ENCODE measurements at regions not wholly inside any gene's neighbourhood (a gene's known extent, or its start where the extent isn't known, plus 50 kb on each side); places are given as distances from the start of the nearest gene placed in this dataset.

- TF ChIP-seq CTCF (IDR thresholded peaks at IDR 0.05) (no peak), POLR2A (IDR thresholded peaks at IDR 0.05) (no peak)
Measured at GRCh38 chr4:23153076-23153475, 460.3 kb downstream of the GBA3 start.

All from prostate gland (tissue), 2 donors.